ENCODE measurements at regions not wholly inside any gene's neighbourhood (a gene's known extent, or its start where the extent isn't known, plus 50 kb on each side); places are given as distances from the start of the nearest gene placed in this dataset.
"Not testable (repeated sequence)": the region's sequence is repeated elsewhere in the genome, so short reads cannot be mapped to it uniquely, and the experiment has no call there.

DNA sequence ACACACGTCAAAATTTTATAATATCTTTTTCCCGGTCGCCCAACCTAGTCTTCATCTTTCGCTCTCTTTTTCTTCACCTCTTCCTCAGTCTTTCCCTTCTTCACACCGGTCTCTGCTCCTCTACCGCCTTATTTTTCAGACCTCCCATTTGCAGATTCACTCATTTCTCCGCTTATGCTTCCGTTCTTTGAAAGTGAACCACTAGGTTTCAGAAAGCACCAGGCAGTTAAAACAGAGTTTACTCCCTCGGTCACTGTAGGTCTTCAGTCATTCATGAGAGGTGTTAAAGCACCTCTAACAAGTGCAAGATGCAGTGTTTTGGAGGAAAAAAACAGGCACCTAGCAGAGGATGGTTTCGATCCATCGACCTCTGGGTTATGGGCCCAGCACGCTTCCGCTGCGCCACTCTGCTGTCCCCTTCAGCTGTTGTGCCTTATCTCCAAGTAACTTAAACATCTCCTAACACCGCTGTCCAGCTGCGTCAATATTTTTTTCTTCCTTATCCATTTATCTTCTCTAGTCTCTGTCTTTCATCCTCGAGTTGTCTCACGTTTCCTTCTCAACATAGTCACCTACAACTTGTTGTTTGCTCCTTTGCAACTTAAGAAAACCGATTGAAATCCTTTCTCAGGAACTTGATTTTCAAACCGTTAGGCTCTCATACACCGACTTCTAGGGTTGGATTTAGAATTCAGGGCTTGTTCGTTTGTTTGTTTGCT lies 119.7 kb upstream of the ZNF184 start:
- DNase-seq (ENCODE audit: low read depth, low spot score) = no peak

DNA sequence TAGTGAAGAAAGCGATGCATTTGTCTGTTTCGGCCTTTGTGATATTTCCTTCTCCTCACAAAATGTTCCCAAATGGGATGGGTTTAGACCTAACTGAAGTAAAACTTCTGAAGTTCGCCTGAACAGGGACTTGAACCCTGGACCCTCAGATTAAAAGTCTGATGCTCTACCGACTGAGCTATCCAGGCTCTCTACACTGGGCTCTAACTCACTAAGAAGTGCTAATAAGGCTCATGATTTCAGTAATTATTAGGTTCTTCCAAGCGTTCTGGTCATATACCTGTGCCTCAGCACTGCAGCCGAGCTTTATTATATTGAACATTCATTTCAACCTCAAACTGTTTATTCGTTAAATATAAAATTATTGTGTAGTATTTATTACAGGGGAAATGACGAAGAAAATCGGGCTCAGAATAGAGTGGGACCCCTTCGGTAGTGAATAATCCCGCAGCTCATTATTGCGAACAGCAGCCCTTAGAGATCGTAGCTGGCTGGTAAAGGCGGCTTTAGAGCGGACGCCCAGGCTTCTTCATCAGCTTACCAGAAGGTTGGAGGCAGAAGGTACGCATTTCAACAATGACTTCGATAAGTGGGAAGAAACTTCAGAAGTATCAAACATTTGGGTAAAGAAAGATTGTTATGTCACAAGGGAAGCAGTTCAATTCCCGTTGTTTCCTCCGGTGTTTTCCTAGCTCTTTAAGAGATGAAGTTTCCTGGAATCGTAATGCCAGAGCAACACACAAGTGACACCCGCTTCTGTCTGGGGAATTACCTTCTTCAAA lies 119.0 kb upstream of the ZNF184 start:
- no peak for DNase-seq (ENCODE audit: low read depth, low spot score)

DNA sequence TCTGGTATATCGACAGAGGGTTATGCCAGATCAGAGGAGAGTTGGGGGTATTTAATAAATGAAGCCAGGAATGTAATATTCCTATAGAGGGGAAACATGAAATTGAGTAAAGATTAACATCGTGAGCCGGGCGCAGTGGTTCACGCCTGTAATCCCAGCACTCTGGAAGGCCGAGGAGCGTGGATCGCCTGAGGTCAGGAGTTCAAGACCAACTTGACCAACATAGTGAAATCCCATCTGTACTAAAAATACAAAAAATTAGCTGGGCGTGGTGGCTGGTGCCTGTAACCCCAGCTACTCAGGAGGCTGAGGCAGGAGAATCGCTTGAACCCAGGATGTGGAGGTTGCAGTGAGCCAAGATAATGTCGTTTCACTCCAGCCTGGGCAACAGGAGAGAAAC lies 112.4 kb upstream of the ZNF184 start:
- not testable (repeated sequence) for DNase-seq (ENCODE audit: low read depth, low spot score)

DNA sequence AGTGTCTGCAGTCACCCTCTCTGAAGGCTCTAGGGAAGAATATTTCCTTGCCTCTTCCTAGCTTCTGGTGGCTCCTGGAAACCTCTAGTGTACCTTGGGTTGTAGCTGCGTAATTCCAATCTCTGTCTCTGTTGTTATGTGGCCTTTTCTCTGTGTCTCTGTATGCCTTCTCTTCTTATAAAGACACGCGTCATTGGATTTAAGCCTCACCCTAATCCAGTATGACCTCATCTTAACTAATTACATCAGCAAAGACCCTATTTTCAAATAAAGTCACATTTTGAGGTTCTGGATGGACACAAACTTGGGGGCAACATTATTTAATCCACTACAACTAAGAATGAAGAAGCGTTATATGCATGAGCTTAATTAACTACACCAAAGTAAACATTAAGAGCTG lies 111.4 kb upstream of the ZNF184 start:
- no peak for DNase-seq (ENCODE audit: low read depth, low spot score)

DNA sequence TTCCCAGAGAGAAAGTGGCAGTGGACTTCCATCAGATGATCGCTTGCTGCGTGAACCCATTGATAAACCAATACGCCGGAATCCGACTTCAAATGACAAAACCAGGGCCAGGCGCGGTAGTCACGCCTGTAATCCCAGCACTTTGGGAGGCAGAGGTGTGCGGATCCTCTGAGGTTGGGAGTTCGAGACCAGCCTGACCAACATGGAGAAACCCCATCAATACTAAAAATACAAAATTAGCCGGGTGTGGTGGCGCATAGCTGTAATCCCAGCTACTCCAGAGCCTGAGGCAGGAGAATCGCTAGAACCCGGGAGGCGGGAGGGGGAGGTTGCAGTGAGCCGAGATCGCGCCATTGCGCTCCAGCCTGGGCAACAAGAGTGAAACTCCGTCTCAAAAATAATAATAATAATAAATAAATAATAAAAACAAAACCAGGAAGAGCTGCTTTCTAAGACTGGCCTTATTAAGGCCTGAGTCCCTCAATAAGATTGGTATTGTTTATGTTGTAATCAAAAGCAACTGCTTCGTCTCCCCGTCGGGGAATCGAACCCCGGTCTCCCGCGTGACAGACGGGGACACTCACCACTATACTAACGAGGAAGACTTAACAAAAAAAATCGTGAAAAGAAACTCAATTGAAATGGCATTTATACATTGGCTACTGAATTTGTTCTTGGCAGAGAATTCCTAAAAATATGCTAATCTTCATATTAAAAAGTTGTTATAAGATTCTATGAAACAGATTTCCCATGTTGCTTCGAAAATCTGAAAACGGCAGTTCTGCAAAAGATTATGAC lies 110.2 kb upstream of the ZNF184 start:
- DNase-seq (ENCODE audit: low read depth, low spot score) = no peak

DNA sequence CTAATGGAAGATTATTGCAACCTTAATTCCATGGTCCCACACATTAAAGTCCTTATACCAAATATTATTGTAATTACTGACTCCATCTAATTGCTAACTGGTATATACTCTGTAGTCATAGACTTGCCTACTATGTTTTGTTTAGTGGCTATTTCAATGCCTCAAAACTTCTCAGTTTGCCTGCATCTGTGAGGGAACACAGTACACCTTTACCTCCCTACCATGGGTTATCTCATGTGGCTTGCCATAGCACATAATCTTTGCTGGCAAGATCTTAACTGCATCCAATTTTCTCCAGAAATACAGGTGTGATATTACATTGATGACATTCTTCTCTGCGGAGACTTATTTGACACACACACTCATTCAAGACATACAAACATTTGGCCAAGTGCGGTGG lies 107.1 kb upstream of the ZNF184 start:
- no peak for DNase-seq (ENCODE audit: low read depth, low spot score)

DNA sequence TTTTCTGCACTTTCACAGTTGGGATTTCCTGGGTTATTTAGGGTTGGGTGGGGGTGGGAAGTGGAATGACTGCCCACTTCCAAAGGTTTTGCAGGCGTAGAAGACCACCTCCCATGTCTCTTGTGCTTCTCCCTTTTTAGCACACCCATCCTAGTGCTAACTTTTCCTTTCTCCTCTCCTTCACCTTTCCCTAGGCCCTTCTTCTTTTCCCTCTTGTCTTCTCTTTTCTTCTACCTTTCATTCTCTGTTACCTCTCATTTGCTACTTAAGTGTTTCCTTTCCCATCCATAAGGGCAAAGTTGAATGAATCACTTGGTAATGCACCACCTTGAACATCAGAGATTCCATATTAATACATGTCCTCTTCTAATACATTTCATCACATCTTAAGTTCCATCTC lies 105.0 kb upstream of the ZNF184 start:
- no peak for DNase-seq (ENCODE audit: low read depth, low spot score)

DNA sequence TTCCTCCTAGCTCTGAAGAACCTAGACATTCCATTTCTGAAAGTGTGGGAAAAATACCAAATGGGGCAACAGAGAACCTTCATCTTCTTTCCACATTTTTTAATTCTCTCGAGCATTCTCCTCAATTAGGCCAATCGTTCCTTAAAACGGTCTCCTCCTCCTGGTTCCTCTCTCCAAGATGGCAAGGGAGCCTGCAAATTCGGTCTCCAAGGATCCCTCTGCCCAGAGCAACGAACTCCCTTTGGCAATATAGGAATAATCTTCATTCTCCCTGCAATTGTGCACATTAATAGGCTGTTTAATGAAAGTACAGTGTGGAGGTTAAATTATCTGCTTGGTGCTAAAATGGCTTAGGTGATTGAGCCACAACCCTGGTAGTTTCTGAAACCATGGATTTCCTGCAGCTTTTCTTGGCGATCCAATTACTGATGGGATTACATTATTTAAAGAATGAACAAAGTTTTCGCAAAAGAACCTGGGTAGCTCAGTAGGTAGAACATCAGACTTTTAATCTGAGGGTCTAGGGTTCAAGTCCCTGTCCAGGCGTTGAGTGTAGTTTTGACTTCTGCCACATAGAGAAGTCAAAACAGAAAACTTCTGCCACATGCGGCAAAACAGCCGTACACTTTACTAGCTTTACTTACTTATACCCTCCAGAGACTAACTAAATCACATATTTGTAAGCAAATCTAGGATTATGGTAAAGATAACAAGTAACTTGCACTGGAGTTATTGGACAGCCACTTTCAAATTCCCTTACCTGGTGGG lies 102.9 kb upstream of the ZNF184 start:
- DNase-seq (ENCODE audit: low read depth, low spot score) = no peak

DNA sequence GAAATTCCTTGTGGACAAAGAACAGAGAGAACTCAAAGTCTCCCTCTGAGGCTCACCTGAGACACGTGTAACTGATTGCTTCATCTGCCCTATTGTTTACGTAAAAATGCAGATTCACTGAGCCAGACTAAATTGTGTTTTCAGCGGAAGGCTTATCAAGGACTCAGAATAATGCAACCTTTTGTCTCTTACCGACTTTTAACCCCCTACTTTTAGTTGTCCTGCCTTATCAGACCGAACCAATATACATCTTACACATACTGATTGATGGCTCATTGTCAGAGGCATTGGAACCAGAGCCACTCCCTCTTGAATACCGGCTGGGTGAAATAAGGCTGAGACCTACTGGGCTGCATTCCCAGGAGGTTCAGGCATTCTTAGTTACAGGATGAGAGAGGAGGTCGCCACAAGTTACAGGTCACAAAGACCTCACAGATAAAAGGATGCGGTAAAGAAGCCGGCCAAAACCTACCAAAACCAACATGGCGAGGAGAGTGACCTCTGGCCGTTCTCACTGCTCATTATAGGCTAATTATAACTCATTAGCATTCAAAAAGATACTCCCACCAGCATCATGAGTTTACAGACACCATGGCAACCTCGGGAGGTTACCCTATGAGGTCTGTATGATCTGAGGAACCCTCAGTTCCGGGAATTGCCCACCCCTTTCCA lies 95.5 kb upstream of the ZNF184 start:
- DNase-seq (ENCODE audit: low read depth, low spot score) = no peak

DNA sequence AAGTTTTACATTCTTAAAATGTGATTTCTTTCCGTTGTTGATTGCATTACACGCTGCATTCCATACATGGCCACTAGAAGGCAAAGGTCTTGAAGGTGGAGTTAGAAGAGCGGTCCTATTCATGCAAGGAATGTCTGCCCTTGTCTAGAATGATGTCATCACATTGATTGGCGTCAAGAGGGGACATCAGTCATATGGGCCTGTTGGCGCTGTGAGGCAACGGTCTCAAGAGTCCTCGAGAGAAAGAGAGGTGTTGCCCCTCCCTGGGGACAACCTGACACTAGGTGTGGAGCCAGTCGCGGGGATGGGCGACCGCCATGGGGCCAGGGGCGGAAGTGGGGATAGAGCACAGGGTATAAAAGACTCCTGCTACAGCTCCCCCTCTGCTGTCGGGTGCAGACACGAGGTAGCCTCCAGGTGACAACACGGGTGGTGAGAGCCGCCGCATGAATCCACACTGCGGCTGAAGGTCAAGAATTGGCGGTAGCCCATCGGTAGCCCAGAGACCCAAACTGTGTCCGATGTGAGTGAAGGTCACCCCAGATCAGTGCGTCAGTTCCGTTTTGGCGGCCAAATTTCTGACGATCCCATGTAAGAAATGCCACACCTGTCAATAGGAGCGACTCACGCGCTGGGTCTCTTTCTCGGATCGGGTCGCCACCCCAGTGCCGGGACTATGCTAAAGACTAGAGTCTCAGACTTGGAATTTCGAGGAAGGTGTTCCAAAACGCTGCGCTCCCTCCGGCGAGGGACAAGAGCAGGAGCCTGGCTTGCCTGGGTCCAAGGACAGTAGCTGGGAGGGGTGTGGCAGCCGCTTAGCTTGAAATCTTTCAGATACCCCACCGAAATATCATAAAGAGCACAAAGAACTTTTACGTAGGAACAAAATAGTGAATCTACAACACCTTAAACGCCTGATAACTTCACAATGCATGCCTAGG lies 93.2 kb upstream of the ZNF184 start:
- DNase-seq (ENCODE audit: low read depth, low spot score) = no peak

DNA sequence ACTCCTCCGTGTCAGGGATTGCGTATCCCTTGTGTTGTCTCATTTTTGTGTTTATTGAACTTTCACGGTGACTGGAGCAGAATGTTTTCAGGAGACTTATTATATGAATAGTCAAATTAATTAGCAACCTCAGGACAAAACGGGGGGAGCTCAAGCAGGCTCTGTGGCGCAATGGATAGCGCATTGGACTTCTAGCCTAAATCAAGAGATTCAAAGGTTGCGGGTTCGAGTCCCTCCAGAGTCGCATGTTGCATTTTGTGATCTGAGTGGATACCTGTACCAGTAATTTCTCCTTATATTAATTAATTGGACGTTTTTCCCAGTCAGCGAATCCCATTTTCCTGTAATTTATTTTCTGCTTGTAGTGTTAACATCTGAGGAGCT lies 89.1 kb upstream of the ZNF184 start:
- no peak for DNase-seq (ENCODE audit: low read depth, low spot score)

DNA sequence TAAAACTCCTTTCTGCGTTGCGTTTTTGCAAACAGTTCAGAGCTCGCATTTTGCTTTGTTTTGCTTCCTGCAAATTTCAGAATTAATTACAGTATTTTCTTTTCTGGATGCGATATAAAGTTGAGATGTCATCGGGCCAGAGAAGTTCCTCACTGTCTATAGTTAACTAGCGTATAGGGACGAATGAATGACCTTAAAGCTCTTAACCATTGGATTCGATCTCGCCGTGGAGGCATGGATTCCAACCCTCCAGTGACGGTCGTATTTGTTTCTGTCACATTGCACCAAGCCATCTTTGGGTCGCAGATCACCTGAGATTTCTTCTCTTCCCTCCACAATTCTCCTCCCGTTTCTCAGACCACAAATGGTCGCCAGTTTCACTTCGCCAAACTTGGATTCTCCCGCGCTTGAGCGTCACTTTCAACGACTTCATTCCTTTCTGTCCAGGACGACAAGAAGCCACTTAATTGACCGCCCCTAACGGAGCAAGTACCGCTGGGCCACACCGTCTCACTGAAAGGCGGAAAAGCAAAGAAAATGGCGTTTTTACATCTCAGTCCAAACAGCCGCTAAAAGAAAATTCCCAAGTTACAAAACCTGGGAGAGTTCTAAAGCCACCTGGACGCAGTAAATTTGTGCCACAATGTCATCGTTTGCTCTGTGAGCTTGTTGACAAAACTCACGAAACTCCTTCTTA lies 85.3 kb upstream of the ZNF184 start:
- no peak for DNase-seq (ENCODE audit: low read depth, low spot score)

DNA sequence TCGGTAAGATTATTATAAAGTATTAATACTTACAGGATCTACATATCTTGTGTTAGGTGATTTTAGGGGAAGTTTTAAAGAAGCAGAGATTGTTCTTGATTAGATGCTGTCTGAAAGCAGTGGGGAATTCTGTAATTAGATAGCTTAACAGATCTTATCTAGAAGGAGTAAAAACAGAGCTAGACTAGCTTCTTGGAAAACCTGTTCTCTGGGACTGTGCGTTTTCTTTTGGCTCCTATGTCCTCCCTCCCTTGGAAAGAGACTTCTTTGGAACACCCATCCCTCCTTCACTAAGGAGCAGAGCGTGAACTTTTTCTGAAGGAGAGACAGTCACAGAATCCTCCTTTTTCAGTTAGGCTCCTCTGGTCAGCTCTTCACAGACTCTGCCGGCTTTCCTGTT lies 83.5 kb upstream of the ZNF184 start:
- DNase-seq (ENCODE audit: low read depth, low spot score) = no peak

DNA sequence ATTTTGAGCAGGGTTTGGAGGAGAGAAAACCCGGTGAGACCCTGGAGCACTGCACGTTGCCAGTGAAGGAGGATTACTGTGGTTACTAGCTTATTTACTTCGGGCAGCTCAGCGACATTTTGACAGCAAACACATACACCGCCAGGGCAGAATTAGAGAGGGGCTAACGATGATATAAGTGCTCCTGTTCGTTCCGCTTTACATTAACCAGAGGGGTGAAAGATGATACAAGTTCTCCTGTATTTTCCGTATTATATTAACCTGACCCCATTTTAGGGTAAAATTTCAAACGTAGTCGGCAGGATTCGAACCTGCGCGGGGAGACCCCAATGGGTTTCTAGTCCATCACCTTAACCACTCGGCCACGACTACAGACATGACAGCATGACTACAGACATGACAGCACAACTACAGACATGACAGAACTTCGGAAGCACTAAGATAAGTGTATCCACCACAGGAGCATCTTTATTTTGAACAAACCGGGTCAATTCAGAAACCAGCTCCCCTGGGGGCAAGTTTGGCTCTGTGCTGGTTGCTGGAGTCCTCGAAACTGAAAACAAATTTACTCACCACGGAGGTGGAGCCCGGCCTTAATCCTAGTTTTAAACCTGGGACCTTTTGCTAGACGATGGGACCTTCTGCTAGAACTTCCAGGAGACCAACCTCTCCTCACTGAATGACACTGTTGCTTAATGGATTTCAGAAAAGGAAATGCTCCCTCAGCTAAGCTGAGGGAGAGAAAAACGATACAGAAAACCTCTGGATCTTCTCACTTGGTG lies 80.4 kb upstream of the ZNF184 start:
- no peak for DNase-seq (ENCODE audit: low read depth, low spot score)

DNA sequence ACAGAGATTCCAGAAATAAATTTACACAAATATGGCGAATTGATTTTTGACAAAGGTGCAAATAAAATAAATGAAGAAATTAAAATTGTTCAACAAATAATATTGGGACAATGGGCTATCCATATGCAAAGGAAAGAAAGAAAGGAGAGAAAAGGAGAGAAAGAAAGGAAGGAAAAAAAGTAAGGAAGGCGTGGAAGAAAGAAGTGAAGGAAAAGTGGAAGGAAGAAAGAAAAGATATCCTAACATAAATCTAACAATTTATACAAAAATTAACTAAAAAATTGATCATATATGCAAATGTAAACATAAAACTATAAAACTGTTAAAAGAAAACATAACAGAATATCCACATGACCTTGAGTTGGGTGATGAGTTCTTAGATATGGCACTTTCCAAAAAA lies 78.7 kb upstream of the ZNF184 start:
- no peak for DNase-seq (ENCODE audit: low read depth, low spot score)

DNA sequence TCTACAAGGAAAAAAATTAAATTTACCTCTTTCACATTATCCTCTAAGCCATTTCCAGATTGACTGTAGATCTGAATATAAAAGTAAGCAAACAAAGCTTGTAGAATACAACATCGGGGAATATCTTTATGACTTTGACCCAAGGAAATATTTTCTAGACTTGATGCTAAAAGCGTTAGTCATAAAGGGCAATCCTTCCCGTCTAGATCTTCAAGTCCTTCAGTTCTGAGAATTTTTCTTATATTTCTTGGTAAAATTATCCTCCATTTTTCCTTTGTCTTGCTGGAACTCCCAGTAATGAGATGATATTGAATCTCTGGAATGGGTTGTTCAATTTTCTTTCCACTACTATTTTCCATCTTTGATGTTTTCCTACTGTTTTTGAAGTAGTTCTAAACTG lies 77.8 kb upstream of the ZNF184 start:
- DNase-seq (ENCODE audit: low read depth, low spot score) = no peak

DNA sequence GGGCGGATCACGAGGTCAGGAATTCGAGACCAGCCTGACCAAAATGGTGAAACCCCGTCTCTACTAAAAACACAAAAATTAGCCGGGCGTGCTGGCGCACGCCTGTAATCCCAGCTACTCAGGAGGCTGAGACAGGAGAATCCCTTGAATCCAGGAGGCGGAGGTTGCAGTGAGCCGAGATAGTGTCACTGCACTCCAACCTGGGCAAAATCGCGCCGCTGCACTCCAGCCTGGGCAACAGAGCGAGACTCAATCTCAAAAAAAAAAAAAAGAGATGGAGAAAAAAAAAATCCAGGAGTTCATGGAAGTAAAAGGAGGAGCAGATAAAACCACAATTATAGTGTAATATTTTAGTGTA lies 76.3 kb upstream of the ZNF184 start:
- DNase-seq (ENCODE audit: low read depth, low spot score) = not testable (repeated sequence)

DNA sequence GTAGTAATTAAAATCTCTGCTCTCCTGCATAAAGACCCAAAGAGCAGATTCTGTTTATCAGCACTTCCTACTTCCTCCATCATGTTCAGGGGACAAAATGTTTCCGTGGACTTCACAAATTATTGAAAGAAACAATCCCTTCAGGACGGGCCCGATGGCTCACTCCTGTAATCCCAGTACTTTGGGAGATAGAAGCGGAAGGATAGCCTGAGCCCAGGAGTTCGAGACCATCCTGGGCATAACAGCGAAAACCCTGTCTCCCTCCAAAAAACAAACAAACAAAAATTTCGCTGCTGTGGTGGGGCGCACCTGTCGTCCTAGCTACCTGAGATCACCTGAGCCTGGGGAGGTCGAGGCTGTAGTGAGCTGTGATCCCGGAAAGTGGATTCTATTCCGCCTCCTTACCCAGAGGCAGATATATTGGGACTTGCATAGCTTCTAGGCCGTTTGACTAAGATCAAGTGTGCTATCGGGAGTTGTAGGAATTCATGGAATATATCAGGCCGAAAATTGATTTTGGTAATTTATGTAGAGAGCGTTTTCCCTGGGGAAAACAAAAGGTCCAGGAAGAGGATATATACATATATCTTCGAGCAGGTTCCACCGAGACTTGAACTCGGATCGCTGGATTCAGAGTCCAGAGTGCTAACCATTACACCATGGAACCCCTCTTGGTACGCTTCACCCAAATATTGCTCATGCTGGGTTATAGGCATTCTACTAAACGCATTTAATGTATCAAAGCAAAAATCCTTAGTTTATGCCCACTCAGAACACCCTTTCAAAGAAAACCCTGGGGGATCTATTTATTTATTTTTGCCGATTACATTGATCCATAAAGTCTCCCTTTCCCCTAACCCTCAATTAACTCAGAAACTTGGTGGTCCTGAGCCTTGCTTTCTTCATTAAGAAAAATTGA lies 74.5 kb upstream of the ZNF184 start:
- no peak for DNase-seq (ENCODE audit: low read depth, low spot score)

Data from iPS DF 19.7 (cell line).